MG63 (cell line): ENCODE measurements at regions not wholly inside any gene's neighbourhood (a gene's known extent, or its start where the extent isn't known, plus 50 kb on each side); places are given as distances from the start of the nearest gene placed in this dataset.

ENCODE experiments used
- DNase-seq: peaks from one replicate; pipeline ENCODE4 v3.0.0-alpha.2; 2020
- H3K27me3 ChIP-seq: fragments of 250-450 bp; sonication (Bioruptor Pico); 2 replicates; pipeline ENCODE4 v1.5.1; 2020; ENCODE audit warnings: mild to moderate bottlenecking, moderate library complexity
- H3K36me3 ChIP-seq: fragments of 250-450 bp; sonication (Bioruptor Pico); 2 replicates; pipeline ENCODE4 v1.5.1; 2020; ENCODE audit warnings: mild to moderate bottlenecking, moderate library complexity
- H3K4me3 ChIP-seq: fragments of 250-450 bp; sonication (Bioruptor Pico); 2 replicates; pipeline ENCODE4 v1.5.1; 2020; ENCODE audit warnings: mild to moderate bottlenecking, moderate library complexity
- H3K9me3 ChIP-seq: fragments of 250-450 bp; sonication (Bioruptor Pico); 2 replicates; pipeline ENCODE4 v1.5.1; 2020; ENCODE audit warnings: mild to moderate bottlenecking, moderate library complexity

- no peaks in the 10 kb centered on the region for H3K36me3 ChIP-seq
- no peak for DNase-seq
- no peak overlapping the region for H3K4me3 ChIP-seq
- no peaks in the 10 kb centered on the region for H3K9me3 ChIP-seq
- H3K27me3 ChIP-seq = peaks cover 5% of the 10 kb centered on the region; the same call in 1 of the 2 replicates
These were observed 599.1 kb downstream of the BRD1 start for GRCh38 chr22:49228431-49229037.

DNA sequence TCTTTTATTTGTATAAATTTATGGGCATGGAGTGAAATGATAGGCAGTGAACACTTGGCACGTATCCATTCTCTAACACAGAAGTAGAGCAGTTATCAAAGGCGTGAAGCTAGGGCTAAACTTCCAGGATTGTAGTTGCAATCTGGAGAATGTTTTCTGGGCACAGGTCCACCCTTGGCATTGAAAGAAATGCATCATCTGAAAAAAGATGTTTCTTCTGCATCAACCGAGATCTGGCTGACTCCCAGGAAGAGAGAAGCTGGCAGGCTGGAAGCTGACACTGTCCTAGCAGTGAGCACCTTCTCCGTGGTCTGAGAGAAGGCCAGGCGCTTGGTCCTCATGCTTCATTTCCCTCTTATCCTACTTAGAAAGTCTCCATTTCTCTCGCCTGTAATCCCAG, 600.0 kb downstream of the BRD1 start:
- peak; percentile 26 for DNase-seq
- Histone ChIP-seq H3K27me3 (peaks cover 3% of the 10 kb centered on the region; the same call in 1 of the 2 replicates), H3K9me3 (no peaks in the 10 kb centered on the region), H3K4me3 (no peak overlapping the region), H3K36me3 (no peaks in the 10 kb centered on the region)

GRCh38 chr22:49226096-49226495, 601.6 kb downstream of the BRD1 start:
- Histone ChIP-seq H3K9me3 (no peaks in the 10 kb centered on the region), H3K4me3 (no peak overlapping the region), H3K27me3 (0 out of 2 replicates have a peak, but pooled peaks cover 3% of the 10 kb centered on the region), H3K36me3 (no peaks in the 10 kb centered on the region)
- DNase-seq = no peak

GRCh38 chr22:49224243-49224642, 603.4 kb downstream of the BRD1 start:
- Histone ChIP-seq H3K36me3 (no peaks in the 10 kb centered on the region), H3K9me3 (no peaks in the 10 kb centered on the region)

GRCh38 chr22:49218142-49218541, 609.5 kb downstream of the BRD1 start:
- no peaks in the 10 kb centered on the region for H3K27me3 ChIP-seq
- H3K4me3 ChIP-seq = no peak overlapping the region
- no peak for DNase-seq
- H3K9me3 ChIP-seq = no peaks in the 10 kb centered on the region
- no peaks in the 10 kb centered on the region for H3K36me3 ChIP-seq

More at GRCh38 chr22:49224243-49224642, 603.4 kb downstream of the BRD1 start:
- no peak for DNase-seq
- H3K27me3 ChIP-seq = 0 out of 2 replicates have a peak, but pooled peaks cover 3% of the 10 kb centered on the region
- H3K4me3 ChIP-seq = no peak overlapping the region

- no peak for DNase-seq
- H3K27me3 ChIP-seq = no peaks in the 10 kb centered on the region
- H3K4me3 ChIP-seq = no peak overlapping the region
- no peaks in the 10 kb centered on the region for H3K36me3 ChIP-seq
- H3K9me3 ChIP-seq = no peaks in the 10 kb centered on the region
These were observed 611.1 kb downstream of the BRD1 start for GRCh38 chr22:49216579-49216978.

DNA sequence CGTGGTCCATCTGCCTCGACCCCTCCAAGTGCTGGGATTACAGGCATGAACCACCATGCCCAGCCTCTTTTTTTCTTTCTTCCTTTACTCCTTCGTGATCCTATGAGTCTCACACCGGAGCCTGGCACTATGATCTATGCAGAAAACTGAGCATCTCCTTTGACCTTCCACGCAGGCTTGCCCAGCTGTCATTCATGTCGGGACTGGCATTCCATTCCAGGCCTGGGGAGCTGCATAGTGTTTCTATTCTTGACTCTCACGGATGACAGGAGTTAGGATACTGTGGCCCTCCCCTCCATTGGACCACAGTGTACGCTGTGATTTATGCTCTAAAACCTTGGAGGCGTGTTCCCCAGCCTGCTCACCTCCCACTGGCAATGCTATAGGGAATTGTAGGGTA, 611.8 kb downstream of the BRD1 start:
- H3K36me3 ChIP-seq = no peaks in the 10 kb centered on the region
- H3K27me3 ChIP-seq = no peaks in the 10 kb centered on the region
- no peaks in the 10 kb centered on the region for H3K9me3 ChIP-seq
- H3K4me3 ChIP-seq = no peak overlapping the region
- DNase-seq = no peak

DNA sequence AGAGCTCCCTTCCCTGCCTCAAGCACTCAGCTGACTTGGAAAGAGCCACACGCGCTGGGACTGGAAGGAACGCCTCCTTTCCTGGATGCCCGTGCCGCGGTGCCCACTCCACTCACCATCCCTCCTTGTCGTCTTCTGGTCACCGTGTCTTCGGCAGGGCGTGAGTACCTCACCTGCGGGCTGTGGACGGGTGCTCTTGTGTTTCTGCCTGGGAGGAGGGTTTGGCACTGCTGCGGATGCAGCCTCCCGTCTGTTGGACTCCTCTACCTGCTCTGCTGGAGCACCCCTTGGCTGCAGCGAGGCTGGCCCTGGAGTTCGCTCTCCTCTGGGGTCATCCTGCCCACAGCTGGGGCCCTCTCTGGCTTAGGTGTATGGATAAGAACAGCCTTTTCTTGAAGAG, 612.7 kb downstream of the BRD1 start:
- H3K27me3 ChIP-seq = no peaks in the 10 kb centered on the region
- no peak for DNase-seq
- no peaks in the 10 kb centered on the region for H3K9me3 ChIP-seq
- H3K4me3 ChIP-seq = no peak overlapping the region
- H3K36me3 ChIP-seq = no peaks in the 10 kb centered on the region

DNA sequence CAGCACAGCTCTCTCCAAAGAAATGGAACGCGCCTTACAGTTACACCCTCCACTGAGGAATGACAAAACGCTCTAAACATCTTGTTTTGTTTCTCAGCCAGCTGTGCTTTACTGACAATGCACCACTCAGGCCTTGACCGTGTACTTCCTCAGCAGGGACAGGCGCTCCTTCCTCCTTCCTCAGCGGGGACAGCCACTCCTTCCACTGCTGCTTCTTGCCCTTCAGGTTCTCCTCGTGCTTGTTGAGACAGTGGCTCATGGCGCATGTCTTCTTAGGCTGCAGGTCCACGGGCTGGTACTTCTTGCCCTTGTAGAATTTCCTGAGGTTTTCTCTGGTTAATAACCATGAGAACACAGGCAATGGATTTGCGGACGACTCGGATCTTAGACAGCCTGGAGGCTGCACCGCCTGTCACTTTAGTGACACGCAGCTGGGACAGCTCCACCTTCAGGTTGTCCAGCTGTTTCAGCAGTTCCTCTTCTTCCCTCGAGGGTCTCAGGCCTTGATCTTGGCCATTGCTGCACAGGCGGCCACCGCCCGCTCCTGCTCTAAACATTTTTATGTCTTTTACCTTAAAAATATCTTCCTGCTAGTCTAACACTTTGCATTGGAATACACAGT, 613.8 kb downstream of the BRD1 start:
- no peaks in the 10 kb centered on the region for H3K36me3 ChIP-seq
- no peaks in the 10 kb centered on the region; the same call in 1 of the 2 replicates for H3K27me3 ChIP-seq
- H3K4me3 ChIP-seq = no peak overlapping the region
- H3K9me3 ChIP-seq = no peaks in the 10 kb centered on the region
- DNase-seq = no peak

GRCh38 chr22:49212466-49212865, 615.2 kb downstream of the BRD1 start:
- H3K4me3 ChIP-seq = no peak overlapping the region
- H3K9me3 ChIP-seq = no peaks in the 10 kb centered on the region
- DNase-seq = no peak

GRCh38 chr22:49212002-49212401, 615.7 kb downstream of the BRD1 start:
- Histone ChIP-seq H3K9me3 (no peaks in the 10 kb centered on the region), H3K36me3 (no peaks in the 10 kb centered on the region)

More at GRCh38 chr22:49212466-49212865, 615.2 kb downstream of the BRD1 start:
- Histone ChIP-seq H3K27me3 (no peaks in the 10 kb centered on the region; the same call in 1 of the 2 replicates), H3K36me3 (no peaks in the 10 kb centered on the region)

GRCh38 chr22:49211176-49211575, 616.5 kb downstream of the BRD1 start:
- Histone ChIP-seq H3K36me3 (no peaks in the 10 kb centered on the region), H3K9me3 (no peaks in the 10 kb centered on the region), H3K27me3 (no peaks in the 10 kb centered on the region; the same call in 1 of the 2 replicates), H3K4me3 (no peak overlapping the region)
- DNase-seq = no peak

More at GRCh38 chr22:49212002-49212401, 615.7 kb downstream of the BRD1 start:
- Histone ChIP-seq H3K4me3 (no peak overlapping the region), H3K27me3 (no peaks in the 10 kb centered on the region; the same call in 1 of the 2 replicates)
- DNase-seq = no peak

GRCh38 chr22:49210606-49211005, 617.1 kb downstream of the BRD1 start:
- Histone ChIP-seq H3K4me3 (no peak overlapping the region), H3K36me3 (no peaks in the 10 kb centered on the region), H3K9me3 (no peaks in the 10 kb centered on the region), H3K27me3 (no peaks in the 10 kb centered on the region; the same call in 1 of the 2 replicates)
- DNase-seq = no peak

- Histone ChIP-seq H3K9me3 (no peaks in the 10 kb centered on the region), H3K36me3 (no peaks in the 10 kb centered on the region), H3K27me3 (no peaks in the 10 kb centered on the region; the same call in 1 of the 2 replicates), H3K4me3 (no peak overlapping the region)
- DNase-seq = no peak
These were observed 618.0 kb downstream of the BRD1 start for GRCh38 chr22:49209452-49210195.

DNA sequence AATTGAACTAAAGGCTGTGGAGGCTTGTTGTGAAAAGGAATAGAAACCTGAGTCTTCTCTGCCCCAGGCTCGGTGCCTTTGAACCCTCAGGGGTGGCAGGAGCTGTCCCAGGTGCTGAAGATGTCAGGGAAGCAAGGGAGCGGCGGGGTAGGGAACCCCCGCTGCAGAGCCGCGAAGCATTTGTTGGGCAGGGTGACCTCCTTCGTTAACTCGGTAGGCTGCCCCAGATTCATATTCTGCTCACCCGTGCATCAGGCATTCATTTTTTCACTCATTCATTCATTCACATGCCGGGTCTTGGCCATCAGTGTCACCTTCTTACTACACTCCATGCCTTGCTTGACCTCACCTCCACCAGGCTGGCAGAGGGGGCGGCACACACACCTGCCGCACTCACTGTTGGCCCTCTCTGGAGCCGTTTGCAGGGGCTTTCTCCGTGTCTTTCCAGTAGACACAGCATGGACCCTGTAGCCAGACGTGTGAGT, 618.9 kb downstream of the BRD1 start:
- DNase-seq = no peak
- H3K9me3 ChIP-seq = no peaks in the 10 kb centered on the region
- no peaks in the 10 kb centered on the region for H3K36me3 ChIP-seq
- no peak overlapping the region for H3K4me3 ChIP-seq
- no peaks in the 10 kb centered on the region; the same call in 1 of the 2 replicates for H3K27me3 ChIP-seq

DNA sequence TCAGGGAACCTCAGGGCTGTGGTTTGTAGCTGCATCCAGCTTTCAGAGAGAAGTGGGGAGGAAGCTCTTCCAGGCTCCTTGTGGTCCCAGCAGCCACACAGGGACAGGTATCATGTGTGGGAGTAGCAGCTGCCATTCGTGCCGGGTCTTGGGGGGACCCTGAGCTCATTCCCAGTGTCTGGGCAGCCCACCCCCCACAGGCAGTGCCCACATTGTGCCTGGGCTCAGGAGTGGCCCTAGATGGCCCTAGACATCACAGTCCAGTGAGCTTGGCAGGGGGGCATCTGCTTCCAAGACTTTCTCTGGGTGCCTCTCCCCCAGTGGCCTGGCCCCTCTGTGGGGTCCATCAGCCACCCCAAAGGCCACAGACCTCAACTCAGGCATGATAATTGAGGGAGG, 619.7 kb downstream of the BRD1 start:
- DNase-seq = no peak
- Histone ChIP-seq H3K27me3 (no peaks in the 10 kb centered on the region; the same call in 1 of the 2 replicates), H3K9me3 (no peaks in the 10 kb centered on the region), H3K36me3 (no peaks in the 10 kb centered on the region), H3K4me3 (no peak overlapping the region)
